Activated CD4-positive, alpha-beta T cell treated with anti-CD3 and anti-CD28 coated beads, Interleukin-2, Interleukin-6, amounts not matched to agents 100 ng/mL and 50 ng/mL, durations not matched to agents 16 hours and 8 hours (primary cell): ENCODE measurements at regions not wholly inside any gene's neighbourhood (a gene's known extent, or its start where the extent isn't known, plus 50 kb on each side); places are given as distances from the start of the nearest gene placed in this dataset.

Source experiments
- DNase-seq: peaks from one replicate; pipeline ENCODE4 v3.0.0-alpha.2; 2020

DNA sequence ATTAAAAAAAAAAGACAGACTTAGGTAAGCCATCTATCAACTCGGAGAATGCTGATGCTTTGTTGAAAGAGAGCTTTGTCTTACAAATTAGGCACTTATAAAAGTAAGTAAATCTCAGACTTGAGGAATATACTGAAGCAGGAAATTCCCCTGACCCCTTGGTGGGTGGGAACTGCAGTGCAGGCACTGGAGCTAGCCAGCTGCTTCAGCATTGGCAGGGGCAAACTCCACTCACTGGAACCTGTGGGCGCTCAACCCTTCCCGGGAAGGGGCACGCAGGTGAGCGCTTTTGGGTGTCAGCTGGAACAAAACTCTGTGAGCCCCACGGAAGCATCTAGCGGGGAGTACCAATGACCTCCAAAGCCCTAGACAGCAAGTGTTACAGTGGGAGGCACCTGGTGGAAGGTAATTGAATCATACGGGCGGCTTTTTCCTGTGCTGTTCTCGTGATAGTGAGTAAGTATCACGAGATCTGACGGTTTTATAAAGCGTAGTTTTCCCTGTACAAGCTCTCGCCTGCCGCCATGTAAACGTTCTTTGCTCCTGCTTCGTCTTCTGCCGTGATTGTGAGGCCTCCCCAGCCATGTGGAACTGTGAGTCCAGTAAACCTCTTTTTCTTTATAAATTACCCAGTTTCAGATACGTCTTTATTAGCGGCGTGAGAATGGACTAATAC is 628.0 kb upstream of the CDH18 start:
- no peak for DNase-seq

DNA sequence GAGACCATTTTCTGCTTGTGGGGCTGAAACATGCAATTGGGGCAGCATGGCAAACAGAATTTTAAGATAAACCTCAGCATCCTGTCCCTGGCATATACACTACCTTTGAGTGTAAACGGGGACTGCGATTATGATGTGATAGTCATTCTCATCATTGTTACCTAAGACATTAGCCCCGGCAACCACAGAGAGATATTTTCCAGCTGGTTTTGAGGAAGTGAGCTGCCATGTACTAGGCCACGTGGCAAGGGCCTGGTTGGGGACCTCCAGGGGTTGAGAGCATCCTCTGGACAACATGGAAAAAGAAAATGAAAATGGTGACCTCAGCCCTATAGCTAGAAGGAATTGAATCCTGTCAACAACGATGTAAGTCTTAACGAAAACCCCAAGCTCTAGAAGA is 623.6 kb upstream of the CDH18 start:
- no peak for DNase-seq

DNA sequence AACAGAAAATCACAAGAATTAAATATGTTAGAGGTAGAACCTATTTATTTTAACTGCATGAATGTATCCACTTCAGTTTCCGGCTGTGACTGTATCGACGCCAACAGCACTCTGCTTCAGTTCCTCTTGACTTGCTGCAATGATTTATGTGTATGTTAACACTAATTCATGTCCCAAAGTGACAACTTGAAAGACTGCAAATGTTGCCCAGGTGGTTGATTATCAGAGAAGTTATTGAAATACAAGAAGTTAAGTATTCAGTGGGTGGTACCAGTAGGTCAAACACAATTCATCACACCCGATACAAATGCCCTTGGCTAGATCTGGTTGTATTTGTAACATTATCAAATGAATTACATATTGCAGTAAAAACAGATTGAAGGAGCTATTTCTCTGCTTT is 622.7 kb upstream of the CDH18 start:
- DNase-seq: no peak

DNA sequence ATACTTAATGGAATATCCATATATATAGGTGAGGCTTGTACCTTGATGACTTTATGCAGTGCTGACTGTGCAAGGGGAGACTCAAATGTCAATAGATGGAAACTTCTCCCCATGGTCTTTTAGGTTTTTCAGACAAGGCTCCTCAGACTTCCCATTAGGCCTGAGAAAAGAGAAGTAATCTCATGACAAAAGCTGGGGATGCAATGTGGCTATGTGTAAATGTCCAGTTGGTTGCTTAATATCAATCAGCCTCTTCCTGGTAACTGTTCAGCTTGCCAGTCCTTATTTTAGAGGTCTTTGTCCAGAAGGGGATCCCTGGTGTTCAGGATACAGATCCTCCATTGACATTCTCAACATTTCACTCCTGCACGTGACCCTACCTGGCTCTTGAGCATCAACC is 621.1 kb upstream of the CDH18 start:
- no peak for DNase-seq

DNA sequence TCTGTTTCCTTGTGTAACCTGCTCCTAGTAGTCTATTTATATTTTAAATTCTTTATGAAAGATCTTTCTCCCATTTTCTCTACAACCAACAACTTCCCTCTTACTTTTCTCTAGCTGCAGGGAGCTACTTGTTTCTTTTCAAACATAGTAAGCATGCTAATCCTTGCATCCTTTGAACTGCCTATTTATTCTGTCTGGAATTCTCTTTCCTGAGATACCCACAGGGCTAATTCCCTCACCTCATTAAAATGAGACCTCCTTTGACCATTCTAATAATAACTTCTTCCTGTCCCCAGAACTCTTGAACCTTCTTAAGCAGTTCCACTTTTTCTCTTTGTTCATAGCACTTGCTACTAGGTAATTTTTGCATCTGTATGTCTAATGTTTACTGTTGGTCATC is 620.6 kb upstream of the CDH18 start:
- no peak for DNase-seq

DNA sequence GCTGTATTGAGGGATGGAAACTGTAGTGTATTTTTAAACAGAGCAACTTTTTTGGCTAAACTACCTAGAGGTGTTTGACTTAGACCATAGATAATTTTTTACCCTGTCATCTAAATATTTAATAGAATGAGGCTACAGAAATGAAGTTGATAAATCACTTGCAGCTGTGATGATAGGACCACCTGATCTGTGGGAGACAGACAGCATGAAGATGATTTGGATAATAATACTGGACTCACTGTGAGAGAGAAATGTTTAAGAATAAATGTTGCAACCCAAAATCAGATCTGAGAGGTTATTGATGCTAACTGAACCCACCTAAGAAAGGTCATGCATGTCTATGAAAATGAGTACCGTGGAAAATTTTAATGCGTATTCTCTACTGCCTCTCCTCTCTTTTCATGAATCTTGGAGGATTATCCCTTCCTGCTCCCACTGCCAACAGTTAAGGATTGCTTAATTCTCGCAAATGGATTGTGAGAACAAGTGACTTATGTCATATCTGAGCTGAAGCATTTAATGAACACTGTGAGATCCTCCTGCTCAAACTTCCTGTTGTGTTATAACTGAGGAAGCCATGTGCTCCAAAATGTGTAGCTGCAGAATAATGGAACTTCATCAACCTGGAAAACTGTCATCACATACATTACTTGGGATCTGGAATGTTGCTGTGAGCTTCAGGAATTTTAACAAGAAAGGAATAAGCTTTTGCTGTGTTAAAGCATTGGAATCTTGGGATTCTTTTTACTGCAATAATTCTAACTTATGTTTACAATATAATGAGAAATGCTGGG is 617.9 kb upstream of the CDH18 start:
- no peak for DNase-seq

DNA sequence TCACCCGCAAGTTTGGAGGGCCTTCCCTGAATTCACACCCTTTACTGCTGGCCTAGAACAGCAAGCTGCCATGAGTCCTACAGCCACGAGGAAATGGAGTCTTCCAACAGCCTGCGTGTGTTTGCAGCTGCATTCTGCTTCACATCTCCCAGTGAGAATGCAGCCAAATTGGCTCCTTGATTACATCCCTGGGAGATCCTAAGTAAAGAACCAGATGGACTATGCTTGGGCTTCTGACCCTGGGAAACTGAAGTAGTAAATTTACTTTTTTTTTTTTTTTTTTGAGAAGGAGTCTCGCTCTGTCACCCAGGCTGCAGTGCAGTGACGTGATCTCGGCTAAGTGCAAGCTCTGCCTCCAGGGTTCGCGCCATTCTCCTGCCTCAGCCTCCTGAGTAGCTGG is 617.0 kb upstream of the CDH18 start:
- DNase-seq: no peak

DNA sequence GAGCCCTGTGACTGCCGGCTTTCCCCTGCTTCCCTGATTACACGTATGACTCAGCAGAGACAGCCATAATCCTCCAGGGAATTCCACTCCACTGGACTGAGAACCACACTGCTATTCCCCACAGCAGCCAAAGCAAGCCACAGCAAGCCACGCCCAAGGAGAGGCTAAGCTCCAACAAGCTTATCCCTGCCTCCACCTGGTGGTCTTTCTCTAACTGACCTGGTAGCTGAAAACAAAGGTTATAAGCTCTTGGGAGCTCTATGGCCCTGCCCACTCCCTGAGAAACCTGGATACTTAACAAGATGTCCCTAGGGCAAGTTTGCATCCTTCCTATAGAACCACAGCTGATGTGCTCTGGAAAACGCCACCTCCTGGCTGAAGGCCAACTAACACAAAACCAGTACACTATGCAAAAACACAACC is 613.7 kb upstream of the CDH18 start:
- DNase-seq: no peak

DNA sequence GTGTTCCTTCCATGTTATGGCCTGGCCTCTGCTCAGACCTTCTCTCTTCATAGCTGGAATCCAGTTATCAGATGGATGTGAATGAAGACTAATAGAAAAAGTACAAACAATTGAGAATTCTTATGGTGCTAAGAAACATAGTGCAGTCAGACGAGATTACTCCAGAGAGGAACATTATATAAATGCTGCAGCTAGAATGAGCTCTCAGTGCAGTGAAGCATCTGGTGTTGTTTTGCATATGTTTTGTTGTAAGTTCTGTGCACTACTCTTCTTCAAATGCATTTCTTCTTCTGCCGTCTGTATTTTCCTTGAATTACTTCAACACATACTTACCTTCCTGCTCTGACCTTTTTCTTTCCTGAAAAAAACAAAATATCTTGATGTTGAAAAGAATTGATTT is 602.4 kb upstream of the CDH18 start:
- no peak for DNase-seq

DNA sequence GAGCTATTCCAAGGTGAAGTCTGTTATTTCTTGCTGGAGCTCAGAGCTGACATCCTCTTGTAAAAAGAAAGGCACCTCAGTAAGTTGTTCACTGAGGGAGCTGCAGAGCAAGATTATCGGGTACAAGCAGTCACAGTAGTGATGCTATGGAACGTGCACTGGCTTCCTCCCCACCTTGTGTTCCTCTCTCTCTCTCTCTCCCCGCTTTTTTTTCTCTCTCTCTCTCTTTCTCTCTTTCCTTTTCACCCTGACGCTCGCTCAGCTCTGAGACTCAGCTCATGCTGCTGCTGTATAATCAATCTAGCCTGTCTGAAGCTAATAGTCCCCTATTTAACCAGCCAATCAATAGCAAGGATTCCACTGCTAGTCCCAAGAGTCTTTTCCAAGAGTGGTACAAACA is 587.6 kb upstream of the CDH18 start:
- no peak for DNase-seq

DNA sequence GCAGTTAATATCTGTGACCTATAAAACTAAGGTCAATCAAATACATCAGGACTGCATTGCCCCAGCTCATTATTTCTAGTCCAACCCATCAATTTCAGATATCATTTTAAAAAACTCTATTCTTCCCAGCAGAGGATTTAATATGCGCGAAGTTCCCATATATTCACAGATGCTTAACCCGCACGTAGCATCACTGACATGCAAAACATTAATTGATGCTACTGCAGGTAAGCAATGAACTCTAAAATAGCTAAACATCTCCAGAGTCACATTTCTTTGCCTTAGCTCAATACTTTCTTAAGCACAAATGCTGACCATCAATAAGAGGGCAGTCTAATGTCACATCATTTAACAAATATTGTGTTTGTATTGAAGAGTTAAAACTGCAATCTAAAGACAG is 586.6 kb upstream of the CDH18 start:
- no peak for DNase-seq

DNA sequence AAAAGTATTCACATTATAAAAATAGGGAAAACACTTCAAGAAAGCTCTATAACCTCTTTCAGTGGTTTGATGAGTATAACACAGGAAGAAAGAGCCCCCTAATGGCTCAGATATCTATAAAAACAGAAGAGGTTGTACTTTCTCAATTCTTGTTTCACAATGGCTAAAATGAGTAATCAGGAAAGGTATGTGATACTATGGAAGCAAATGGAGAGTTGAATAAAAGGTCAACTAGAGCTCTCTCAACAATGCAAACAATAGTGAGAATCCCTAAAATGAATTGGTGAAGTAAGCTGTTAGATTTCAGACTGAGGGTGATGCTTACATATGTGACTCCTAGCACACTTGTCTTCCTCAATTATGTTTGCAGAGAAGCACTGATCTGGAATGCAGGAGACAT is 584.6 kb upstream of the CDH18 start:
- no peak for DNase-seq

DNA sequence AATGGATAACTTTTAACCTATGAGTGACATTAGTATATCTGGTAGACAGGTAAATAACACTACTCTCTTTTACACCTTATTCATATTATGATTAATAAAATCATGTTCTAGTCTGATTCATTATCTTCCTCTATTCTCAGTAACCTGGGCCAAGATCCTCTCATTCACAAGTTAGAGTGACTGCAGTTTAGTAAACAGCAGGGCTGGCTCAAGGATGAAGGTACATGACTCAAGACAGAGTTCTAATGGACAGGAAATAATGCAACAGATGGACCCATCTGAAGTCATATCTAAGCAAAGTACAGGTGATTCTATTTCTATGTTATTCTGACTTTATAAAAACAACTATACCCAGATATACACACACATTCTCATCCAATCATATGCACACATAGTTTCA is 582.5 kb upstream of the CDH18 start:
- DNase-seq: no peak

DNA sequence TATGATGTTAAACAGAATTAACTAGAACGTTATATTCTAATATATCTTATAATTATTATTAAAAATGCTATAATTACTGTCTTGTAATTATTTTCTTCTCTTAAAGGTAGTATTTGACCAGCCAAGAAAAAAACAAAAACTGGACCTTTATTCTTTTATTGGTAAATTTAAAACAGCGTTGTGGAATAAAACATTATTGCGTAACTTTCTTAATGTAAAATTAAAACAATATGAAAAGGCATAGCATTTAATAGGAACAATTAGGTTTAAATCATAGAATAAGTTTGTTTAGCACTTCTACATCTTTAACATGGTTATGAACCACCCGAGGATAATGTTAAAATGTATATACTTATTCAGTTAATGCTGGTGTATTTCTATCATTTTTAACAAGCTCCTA is 574.5 kb upstream of the CDH18 start:
- DNase-seq: no peak

DNA sequence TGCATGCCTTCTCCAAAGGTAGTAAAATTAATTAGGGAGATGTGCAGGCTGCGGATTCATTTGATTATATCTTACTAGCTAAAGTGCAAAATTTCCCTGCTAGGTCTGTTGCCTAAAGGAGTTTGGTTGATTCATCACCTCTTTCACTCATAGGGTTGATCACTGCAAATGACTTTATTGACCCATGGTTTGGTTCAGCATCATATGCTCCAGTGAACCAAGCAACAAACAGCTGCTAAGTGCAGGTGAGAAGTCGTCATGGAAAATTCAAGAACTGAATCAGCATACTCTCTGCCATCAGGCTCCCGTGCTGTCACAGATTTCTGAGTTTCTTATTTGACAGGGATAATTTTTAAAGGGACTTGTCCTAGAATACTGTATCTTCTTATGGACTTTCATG is 571.8 kb upstream of the CDH18 start:
- no peak for DNase-seq

DNA sequence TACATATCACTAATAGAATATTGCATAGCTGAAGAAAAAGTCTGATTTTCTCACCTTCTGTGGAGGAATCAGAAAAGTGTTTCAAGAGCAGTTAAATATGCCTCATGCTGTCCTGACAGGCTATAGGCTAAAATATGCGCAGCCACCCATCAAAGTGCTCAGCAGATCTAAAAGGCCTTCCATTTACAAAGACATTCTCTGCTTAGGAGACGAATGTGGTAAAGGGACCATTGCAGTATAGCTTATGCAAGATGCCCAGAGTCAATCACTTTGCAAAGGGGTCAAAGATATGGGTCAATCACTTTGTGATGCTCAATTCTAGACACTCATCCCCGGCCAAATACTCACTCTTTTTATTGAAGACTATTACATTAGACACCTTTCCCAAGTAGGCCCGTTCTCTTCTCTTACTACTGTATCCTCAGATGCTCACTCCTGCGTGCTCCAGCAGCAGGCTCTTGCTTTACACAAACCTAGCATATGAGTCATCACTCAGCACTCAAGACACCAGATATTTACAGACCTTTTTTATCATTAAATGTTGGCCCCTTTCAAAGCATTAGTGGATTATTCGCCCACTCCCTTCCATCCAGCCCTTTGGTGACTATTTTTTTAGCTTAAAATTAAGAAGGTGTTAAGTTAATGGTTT is 568.2 kb upstream of the CDH18 start:
- no peak for DNase-seq

DNA sequence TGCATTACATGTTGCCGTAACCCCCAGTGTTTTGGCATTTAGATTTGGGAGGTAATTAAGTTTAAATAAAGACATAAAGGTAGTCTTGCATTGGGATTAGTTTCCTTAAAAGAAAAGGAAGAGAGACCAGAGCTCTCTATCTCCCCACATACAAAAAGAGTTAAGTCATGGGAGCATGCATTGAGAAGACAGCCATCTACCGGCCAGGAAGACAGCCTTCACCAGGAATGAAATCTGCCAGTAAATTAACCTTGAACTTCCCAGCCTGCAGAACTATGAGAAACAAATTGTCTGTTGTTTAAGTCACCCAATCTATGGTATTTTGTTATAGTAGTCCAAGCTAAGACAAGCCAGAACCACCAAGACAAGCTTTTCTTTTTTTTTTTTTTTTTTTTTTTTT is 567.0 kb upstream of the CDH18 start:
- no peak for DNase-seq

DNA sequence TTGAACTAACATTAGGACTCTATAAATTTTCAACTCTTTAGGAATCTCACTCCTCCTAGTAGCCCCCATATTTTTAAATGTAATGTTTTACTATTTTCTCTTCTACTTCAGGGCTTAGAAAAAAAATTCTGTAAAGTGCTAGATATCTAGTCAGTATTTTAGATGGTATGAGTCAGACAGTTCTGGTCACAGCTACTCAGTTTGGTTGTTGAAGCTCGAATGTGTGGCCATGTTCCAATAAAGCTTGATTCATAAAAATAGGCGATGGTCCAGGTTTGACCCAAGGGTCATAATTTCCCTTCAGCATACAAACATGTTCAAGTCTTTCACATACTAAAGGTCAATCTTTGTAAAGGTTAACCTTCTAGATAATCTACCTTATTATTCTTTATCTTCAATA is 566.0 kb upstream of the CDH18 start:
- DNase-seq: no peak

DNA sequence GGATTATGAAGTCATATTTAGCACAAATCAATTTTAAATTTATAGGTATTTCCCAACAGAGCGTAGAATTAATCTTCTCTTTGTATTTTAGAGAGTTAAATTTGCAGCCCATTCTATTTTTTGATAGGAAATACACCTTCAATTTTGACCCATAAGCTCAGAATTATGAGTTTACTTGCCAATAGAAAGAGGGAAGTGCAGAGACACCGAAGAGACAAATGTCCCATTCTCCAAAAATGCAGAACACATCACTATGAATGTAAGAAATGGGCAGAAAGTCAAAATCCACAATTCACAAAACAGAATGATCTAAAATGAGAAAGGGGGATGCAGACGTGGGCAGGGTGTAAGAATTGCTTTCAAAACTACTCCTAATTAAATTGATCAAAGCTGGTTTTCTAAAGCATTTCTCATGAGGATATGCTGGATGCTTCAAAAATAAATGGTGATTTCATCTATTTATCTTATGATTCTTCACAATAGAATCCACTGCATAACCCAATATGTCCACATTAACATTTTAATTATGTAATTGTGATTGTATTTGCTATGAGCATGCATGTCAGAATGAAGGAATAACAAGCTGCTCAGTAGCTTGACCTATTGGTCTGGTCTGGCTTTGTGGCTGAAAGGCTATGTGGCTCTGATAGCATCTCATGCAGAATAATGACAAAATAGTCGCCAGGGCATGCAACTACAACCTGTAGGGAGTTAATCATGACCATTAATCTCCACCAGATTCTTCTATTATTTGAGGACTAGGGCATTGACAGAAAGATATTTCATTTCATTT is 550.1 kb upstream of the CDH18 start:
- no peak for DNase-seq

DNA sequence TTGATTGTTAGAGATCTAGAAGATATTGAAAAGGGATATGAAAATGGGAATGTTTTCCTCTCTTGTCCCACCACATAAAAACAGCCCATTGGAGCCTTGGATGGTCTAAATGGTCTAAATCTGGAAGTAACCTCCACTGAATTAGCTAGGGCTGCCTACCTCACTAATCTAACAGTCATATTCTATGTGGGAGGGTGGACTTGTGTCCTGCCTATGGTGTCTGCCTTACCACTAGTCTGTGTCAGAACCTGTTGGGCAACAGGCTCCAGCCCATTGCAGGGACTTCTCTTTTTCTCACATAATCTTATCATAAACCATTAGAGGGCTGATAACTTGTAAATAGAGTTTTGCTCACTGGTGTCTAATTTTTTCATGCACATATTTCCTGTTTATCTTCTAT is 548.8 kb upstream of the CDH18 start:
- DNase-seq: no peak

DNA sequence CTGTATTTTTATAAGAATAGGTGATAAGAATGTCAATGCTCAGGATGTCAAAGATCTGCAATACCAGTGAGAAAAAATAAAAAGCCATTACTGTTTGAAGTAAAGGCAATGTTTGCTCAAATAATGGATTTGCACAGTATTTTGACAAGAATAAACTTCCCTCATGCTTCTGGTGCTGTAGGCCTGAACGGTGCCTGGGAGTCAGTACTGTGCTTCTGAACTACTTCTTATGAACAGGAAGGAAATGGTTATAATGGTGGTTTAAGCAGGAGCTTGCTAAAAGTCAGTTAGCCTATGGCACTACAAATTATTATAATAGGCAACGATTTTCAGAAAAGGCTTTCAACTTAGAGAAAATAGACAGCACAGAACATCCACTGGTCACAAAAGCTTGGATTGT is 548.3 kb upstream of the CDH18 start:
- no peak for DNase-seq

DNA sequence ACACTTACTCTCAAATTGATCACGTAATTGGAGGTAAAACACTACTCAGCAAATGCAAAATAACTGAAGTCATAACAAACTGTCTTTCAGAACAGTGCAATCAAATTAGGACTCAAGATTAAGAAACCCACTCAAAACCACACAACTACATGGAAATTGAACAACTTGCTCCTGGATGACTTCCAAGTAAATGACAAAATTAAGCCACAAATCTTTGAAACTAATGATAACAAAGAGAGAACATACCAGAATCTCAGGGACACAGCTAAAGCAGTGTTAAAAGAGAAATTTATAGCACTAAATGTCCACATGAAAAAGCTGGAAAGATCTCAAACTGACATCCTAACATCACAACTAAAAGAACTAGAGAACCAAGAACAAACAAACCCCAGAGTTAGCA is 540.5 kb upstream of the CDH18 start:
- no peak for DNase-seq

DNA sequence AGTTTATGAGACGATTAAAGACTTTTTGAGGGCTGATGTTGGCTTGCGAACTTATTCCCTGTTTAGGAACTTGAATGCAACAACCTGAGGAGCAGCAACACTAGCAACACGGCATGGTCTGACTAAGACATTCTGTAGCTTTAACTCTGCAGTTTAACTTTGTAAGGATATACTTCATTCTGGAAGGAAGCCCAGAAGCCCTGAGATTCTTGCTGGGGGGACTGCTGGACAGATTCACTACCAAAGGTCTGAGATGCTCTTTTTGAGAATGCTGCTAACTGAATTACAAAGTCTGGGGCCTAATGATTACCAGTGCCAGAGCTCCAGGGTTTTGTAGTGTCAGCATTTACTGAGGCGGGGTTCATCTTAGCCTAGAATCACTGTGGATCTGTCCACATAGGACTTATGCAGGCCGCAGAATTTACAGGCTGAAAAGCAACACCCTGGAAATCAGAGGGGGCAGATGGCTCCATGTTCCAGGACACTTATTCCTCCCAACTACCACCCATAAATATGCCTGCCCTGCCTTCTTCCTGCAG is 537.1 kb upstream of the CDH18 start:
- DNase-seq: no peak
